IPS-15b (cell line): ENCODE measurements at regions not wholly inside any gene's neighbourhood (a gene's known extent, or its start where the extent isn't known, plus 50 kb on each side); places are given as distances from the start of the nearest gene placed in this dataset.
"Not testable (repeated sequence)": the region's sequence is repeated elsewhere in the genome, so short reads cannot be mapped to it uniquely, and the experiment has no call there.

Experiments
- H3K27me3 ChIP-seq: one replicate; pipeline ENCODE4 v1.6.1; 2013; ENCODE audit warnings: low read length; ENCODE audit not compliant: control insufficient read depth, insufficient read depth
- H3K36me3 ChIP-seq: one replicate; pipeline ENCODE4 v1.6.1; 2013; ENCODE audit warnings: low read length; ENCODE audit not compliant: control insufficient read depth, insufficient read depth
- H3K4me1 ChIP-seq: one replicate; pipeline ENCODE4 v1.6.1; 2013; ENCODE audit warnings: mild to moderate bottlenecking, low read length; ENCODE audit not compliant: control insufficient read depth, insufficient read depth
- H3K4me3 ChIP-seq: one replicate; pipeline ENCODE4 v1.5.1; 2013; ENCODE audit warnings: low read depth, low read length
- H3K9ac ChIP-seq: one replicate; pipeline ENCODE4 v1.6.1; 2013; ENCODE audit warnings: low read depth, mild to moderate bottlenecking, low read length
- H3K9me3 ChIP-seq: one replicate; pipeline ENCODE4 v1.6.1; 2013; ENCODE audit warnings: mild to moderate bottlenecking, low read length; ENCODE audit not compliant: control insufficient read depth, insufficient read depth

- H3K36me3 ChIP-seq: no peaks in the 10 kb centered on the region
- no peak overlapping the region for H3K4me3 ChIP-seq
- no peaks in the 10 kb centered on the region for H3K4me1 ChIP-seq
- H3K9me3 ChIP-seq: no peaks in the 10 kb centered on the region
- no peaks in the 10 kb centered on the region for H3K27me3 ChIP-seq
- no peak overlapping the region for H3K9ac ChIP-seq
Measured at GRCh38 chr15:45873781-45874180, 239.0 kb downstream of the SQOR start.

DNA sequence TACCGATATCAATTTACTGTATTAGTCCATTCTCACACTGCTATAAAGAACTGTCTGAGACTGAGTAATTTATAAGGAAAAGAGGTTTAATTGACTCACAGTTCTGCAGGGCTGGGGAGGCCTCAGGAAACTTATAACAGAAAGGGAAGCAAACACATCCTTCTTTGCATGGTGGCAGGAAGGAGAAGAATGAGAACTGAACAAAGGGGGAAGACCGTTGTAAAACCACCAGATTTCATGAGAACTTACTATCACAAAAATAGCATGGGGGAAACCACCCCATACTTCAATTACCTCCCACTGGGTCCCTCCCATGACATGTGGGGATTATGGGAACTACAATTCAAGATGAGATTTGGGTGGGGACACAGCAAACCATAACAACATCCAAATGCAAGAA is 239.7 kb downstream of the SQOR start:
- H3K4me1 ChIP-seq, H3K4me3 ChIP-seq, H3K36me3 ChIP-seq, H3K27me3 ChIP-seq, H3K9ac ChIP-seq, H3K9me3 ChIP-seq: not testable (repeated sequence)

GRCh38 chr15:45884289-45884688 is 249.5 kb downstream of the SQOR start:
- no peak overlapping the region for H3K4me3 ChIP-seq
- no peaks in the 10 kb centered on the region for H3K27me3 ChIP-seq
- no peak overlapping the region for H3K9ac ChIP-seq
- H3K9me3 ChIP-seq: no peaks in the 10 kb centered on the region
- H3K4me1 ChIP-seq: no peaks in the 10 kb centered on the region
- no peaks in the 10 kb centered on the region for H3K36me3 ChIP-seq

DNA sequence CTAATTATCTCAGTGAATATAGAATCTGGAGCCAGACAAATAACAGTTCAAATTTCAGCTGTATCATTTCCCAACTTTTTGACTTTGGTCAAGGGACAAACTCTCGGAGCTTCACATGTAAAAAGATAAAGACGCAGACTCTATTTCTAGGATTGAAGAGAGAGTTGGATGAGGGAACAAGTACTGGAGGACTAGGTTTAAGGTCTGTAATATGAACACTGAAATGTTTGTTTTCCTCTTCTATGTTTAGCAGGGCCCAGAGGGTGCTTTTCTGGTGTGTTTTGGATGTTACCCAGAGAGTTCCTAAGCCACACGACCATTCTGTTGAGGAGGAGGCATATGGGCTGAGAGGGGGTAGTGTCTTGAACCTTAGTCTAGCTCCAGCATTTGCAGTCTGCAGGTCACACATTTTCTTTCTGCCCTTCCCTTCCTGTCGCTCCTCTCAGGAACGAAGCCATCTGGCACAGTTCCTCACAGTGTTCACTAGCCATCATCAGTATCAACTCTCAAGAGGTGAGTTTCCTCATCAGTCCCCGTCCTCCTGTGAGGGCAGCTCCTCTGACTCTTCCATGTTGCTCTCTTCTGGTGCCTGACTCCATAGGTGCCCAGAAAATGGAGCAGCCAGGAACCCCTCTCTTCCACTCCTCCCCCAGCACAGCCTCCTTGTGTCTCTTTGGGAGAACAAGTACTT is 250.1 kb downstream of the SQOR start:
- H3K27me3 ChIP-seq: no peaks in the 10 kb centered on the region
- no peak overlapping the region for H3K9ac ChIP-seq
- H3K9me3 ChIP-seq: no peaks in the 10 kb centered on the region
- no peak overlapping the region for H3K4me3 ChIP-seq
- H3K4me1 ChIP-seq: no peaks in the 10 kb centered on the region
- H3K36me3 ChIP-seq: no peaks in the 10 kb centered on the region

GRCh38 chr15:45885801-45886200 is 251.0 kb downstream of the SQOR start:
- no peaks in the 10 kb centered on the region for H3K4me1 ChIP-seq
- no peaks in the 10 kb centered on the region for H3K27me3 ChIP-seq
- H3K36me3 ChIP-seq: no peaks in the 10 kb centered on the region
- H3K9ac ChIP-seq: no peak overlapping the region
- no peak overlapping the region for H3K4me3 ChIP-seq
- H3K9me3 ChIP-seq: no peaks in the 10 kb centered on the region

- no peaks in the 10 kb centered on the region for H3K9me3 ChIP-seq
- no peaks in the 10 kb centered on the region for H3K4me1 ChIP-seq
- no peak overlapping the region for H3K4me3 ChIP-seq
- H3K36me3 ChIP-seq: no peaks in the 10 kb centered on the region
- no peaks in the 10 kb centered on the region for H3K27me3 ChIP-seq
- no peak overlapping the region for H3K9ac ChIP-seq
Measured at GRCh38 chr15:45891766-45892165, 256.9 kb downstream of the SQOR start.

DNA sequence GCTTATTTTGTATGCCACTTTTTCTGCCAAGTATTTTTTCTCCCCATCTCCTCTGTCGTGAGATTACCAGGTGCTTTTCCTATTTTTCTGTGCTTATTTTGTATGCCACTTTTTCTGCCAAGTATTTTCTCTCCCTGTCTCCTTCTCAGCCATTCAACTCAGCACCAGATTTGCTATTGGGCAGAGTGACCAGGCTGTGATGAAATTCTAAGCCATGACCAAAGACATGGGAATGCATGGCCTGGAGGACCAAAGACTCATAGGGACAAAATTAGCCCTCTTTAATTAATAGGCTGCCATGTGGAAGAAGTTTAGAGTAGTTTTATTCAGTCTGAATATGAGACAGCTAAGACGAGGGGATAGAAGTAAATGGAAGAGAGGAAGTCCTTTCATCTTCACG is 257.4 kb downstream of the SQOR start:
- H3K36me3 ChIP-seq: no peaks in the 10 kb centered on the region
- no peaks in the 10 kb centered on the region for H3K27me3 ChIP-seq
- H3K9ac ChIP-seq: no peak overlapping the region
- H3K4me1 ChIP-seq: no peaks in the 10 kb centered on the region
- no peak overlapping the region for H3K4me3 ChIP-seq
- H3K9me3 ChIP-seq: no peaks in the 10 kb centered on the region

GRCh38 chr15:45903283-45903682 is 268.5 kb downstream of the SQOR start:
- H3K4me3 ChIP-seq: no peak overlapping the region
- H3K9ac ChIP-seq: no peak overlapping the region
- H3K9me3 ChIP-seq: no peaks in the 10 kb centered on the region
- H3K36me3 ChIP-seq: no peaks in the 10 kb centered on the region
- no peaks in the 10 kb centered on the region for H3K27me3 ChIP-seq
- no peaks in the 10 kb centered on the region for H3K4me1 ChIP-seq

GRCh38 chr15:45904019-45904418 is 269.2 kb downstream of the SQOR start:
- H3K4me1 ChIP-seq: no peaks in the 10 kb centered on the region
- H3K36me3 ChIP-seq: no peaks in the 10 kb centered on the region
- no peaks in the 10 kb centered on the region for H3K9me3 ChIP-seq
- H3K9ac ChIP-seq: no peak overlapping the region
- H3K4me3 ChIP-seq: no peak overlapping the region
- no peaks in the 10 kb centered on the region for H3K27me3 ChIP-seq

GRCh38 chr15:45906230-45906629 is 271.4 kb downstream of the SQOR start:
- Histone ChIP-seq H3K9me3 (no peaks in the 10 kb centered on the region), H3K4me1 (peaks cover 3% of the 10 kb centered on the region), H3K27me3 (no peaks in the 10 kb centered on the region), H3K4me3 (no peak overlapping the region), H3K36me3 (no peaks in the 10 kb centered on the region), H3K9ac (no peak overlapping the region)

DNA sequence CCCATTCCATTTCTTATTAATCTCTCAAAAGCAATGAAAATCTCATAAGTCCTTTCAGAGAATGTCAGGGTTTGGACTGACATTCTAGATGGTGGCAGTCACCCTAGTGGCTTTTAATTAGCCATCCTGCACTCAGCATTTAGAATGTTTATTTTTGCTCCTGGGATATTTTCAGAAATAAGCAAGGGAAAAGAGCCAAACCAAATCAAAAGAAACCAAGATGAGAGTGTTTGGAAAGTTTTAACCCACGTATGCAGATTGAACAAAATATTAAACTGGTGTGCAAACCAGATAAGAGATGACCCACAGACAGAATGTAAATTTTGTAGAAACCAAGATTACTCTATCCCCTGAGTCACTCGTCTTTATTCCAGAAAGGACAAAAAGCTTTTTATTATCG is 275.8 kb downstream of the SQOR start:
- no peak overlapping the region for H3K4me3 ChIP-seq
- no peaks in the 10 kb centered on the region for H3K27me3 ChIP-seq
- H3K9me3 ChIP-seq: no peaks in the 10 kb centered on the region
- no peaks in the 10 kb centered on the region for H3K36me3 ChIP-seq
- peaks cover 3% of the 10 kb centered on the region for H3K4me1 ChIP-seq
- H3K9ac ChIP-seq: no peak overlapping the region

DNA sequence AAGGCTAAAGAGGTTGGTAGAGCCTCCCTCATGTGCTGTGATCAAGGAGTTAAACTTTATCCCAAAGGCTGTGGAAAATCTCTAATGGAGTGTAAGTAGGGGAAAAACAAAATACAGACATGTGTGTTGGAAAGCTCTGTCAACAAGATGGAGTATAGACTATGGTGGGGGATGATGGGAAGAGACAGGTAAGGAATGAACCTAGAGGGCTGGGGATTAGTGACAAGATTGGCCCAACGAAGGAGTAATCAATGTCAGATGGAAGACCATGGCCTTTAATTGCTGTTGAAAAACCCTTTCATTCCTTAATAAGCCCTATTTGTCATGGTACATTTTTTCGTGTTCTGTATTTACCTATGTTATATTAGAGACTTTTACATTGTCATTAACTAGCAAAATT is 278.6 kb downstream of the SQOR start:
- Histone ChIP-seq H3K27me3 (no peaks in the 10 kb centered on the region), H3K36me3 (no peaks in the 10 kb centered on the region), H3K4me1 (peaks cover 3% of the 10 kb centered on the region), H3K9ac (no peak overlapping the region), H3K9me3 (no peaks in the 10 kb centered on the region), H3K4me3 (no peak overlapping the region)
